GM12865 (cell line): ENCODE measurements at regions not wholly inside any gene's neighbourhood (a gene's known extent, or its start where the extent isn't known, plus 50 kb on each side); places are given as distances from the start of the nearest gene placed in this dataset.

Experiments
- DNase-seq: peaks from one replicate; pipeline ENCODE4 v3.0.0; 2010; ENCODE audit warnings: low read depth
- H3K4me3 ChIP-seq: 2 replicates; pipeline ENCODE4 v1.5.1; 2011; ENCODE audit warnings: mild to moderate bottlenecking, low read depth, low read length, control low read depth
- TF ChIP-seq, protein P1 (sequence below): IDR thresholded peaks from 2 replicates; pipeline ENCODE4 v1.5.1; 2011; ENCODE audit warnings: low read length, control low read depth, low read depth, inconsistent platforms; ENCODE audit not compliant: insufficient read depth; ENCODE audit errors: missing control alignments

GRCh38 chr3:31468433-31468832 lies 64.3 kb upstream of the STT3B start:
- TF ChIP-seq, protein P1, sequence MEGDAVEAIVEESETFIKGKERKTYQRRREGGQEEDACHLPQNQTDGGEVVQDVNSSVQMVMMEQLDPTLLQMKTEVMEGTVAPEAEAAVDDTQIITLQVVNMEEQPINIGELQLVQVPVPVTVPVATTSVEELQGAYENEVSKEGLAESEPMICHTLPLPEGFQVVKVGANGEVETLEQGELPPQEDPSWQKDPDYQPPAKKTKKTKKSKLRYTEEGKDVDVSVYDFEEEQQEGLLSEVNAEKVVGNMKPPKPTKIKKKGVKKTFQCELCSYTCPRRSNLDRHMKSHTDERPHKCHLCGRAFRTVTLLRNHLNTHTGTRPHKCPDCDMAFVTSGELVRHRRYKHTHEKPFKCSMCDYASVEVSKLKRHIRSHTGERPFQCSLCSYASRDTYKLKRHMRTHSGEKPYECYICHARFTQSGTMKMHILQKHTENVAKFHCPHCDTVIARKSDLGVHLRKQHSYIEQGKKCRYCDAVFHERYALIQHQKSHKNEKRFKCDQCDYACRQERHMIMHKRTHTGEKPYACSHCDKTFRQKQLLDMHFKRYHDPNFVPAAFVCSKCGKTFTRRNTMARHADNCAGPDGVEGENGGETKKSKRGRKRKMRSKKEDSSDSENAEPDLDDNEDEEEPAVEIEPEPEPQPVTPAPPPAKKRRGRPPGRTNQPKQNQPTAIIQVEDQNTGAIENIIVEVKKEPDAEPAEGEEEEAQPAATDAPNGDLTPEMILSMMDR = no peak
- no peak overlapping the region for H3K4me3 ChIP-seq
- DNase-seq = no peak

DNA sequence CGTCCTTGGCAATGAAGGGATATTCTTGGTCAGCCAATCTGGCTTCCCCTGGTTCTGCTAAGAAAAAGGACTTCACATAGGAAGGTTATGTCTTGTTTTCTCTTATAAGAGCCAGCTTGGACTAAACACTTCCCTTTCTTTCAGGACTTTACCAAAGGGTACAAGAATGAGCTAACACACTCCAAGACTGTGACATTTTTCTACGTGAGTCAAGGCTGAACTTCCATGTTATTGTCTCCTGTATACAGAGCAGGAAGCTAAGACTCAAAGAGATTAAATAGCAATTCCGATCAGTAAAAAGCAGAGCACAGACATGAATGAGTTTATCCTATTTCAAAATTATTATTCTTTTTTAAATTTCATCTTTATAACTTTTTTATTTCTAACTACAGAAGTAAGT lies 63.3 kb upstream of the STT3B start:
- TF ChIP-seq, protein P1 = no peak
- H3K4me3 ChIP-seq = no peak overlapping the region
- DNase-seq = no peak

DNA sequence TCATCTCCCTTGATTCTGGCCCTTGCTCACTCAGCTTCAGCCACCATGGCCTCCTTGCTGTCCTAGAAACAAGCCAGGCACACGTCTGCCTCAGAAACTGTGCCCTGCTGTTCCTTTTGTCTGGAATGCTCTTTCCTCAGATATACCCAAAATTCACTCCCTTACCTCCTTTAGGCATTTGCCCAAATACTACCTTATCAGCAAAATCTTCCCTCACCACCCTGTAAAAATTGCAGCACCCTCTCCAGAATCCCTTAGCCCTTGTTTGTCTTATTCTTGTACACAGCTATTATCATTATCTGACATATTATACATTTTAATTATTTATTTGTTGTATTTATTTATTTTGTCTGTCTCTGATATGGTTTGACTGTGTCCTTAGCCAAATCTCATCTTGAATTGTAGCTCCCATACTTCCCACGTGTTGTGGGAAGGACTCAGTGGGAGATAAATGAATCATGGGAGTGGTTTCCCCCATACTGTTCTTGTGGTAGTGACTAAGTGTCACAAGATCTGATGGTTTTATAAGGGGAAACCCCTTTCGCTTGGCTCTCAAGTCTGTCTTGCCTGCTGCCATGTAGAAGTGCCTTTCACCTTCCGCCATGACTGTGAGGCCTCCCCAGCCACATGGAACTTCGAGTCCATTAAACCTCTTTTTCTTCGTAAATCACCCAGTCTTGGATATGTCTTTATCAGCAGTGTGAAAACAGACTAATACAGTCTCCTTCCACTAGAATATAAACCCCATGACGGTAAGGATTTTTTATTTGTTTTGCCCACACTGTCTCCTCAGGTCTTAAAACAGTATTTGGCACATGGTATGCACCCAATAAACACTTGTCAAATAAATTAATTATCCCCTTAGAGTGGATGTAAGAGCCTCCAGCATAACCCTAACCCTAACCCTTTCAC lies 60.0 kb upstream of the STT3B start:
- TF ChIP-seq, protein P1 = no peak
- no peak overlapping the region for H3K4me3 ChIP-seq
- DNase-seq = no peak

GRCh38 chr3:31476209-31476608 lies 56.5 kb upstream of the STT3B start:
- DNase-seq = no peak
- H3K4me3 ChIP-seq = no peak overlapping the region
- TF ChIP-seq, protein P1 = no peak

- DNase-seq = no peak
- TF ChIP-seq, protein P1 = no peak
- no peak overlapping the region for H3K4me3 ChIP-seq
Measured at GRCh38 chr3:31479431-31479830, 53.3 kb upstream of the STT3B start.

GRCh38 chr3:31481697-31482096 lies 51.0 kb upstream of the STT3B start:
- DNase-seq = no peak

More at GRCh38 chr3:31481697-31482096, 51.0 kb upstream of the STT3B start:
- no peak overlapping the region for H3K4me3 ChIP-seq
- TF ChIP-seq, protein P1 = no peak
